ENCODE measurements at regions not wholly inside any gene's neighbourhood (a gene's known extent, or its start where the extent isn't known, plus 50 kb on each side); places are given as distances from the start of the nearest gene placed in this dataset.

- no peaks in the 10 kb centered on the region for H3K4me1 ChIP-seq (ENCODE audit: insufficient read depth, low read length, poor library complexity, severe bottlenecking)
- ChIA-PET POLR2A (interaction anchor here (0.6 to 1.7 kb wide), 3 partner anchors 23 to 875 kb away, joined by 3 to 6 read pairs (median 4); no protein-coding TSS in a partner anchor), CTCF (ENCODE audit: unreplicated experiment) (no interaction called here)
- intact Hi-C loops (cut with micrococcal nuclease; ENCODE audit: unreplicated experiment): no loop called here
- no peak overlapping the region for H3K4me2 ChIP-seq (ENCODE audit: low read length)
- H3K79me2 ChIP-seq (ENCODE audit: insufficient read depth, low read depth, low read length): no peaks in the 10 kb centered on the region
- H2AFZ ChIP-seq (ENCODE audit: low read length): no peak overlapping the region
- no TSS peak for BruUV-seq (replicated peaks)
- TF ChIP-seq EZH2phosphoT487 (IDR thresholded peaks at IDR 0.05; ENCODE audit: borderline replicate concordance, low read depth, low read length): no peak
- no peak for TF ChIP-seq CTCF (conservative IDR thresholded peaks at IDR 0.05; ENCODE audit: low read length)
- H3K36me3 ChIP-seq (ENCODE audit: insufficient read depth, low read length): no peaks in the 10 kb centered on the region
- no peak overlapping the region for H3K27ac ChIP-seq (ENCODE audit: low read depth, low read length, poor library complexity, severe bottlenecking)
- no peaks in the 10 kb centered on the region for H4K20me1 ChIP-seq (ENCODE audit: insufficient read depth, low read length)
- no peaks in the 10 kb centered on the region for H3K9me3 ChIP-seq (ENCODE audit: low read length)
- no peak for DNase-seq (ENCODE audit: low spot score)
- H3K4me3 ChIP-seq (ENCODE audit: low read depth, low read length, poor library complexity, severe bottlenecking): no peak overlapping the region
- H3K9me2 ChIP-seq (ENCODE audit: insufficient read depth, low read length): no peaks in the 10 kb centered on the region; the same call in 1 of the 2 replicates
Measured at GRCh38 chr5:124232515-124232914, 513.9 kb downstream of the ZNF608 start.

- Histone ChIP-seq H3K9me3 (ENCODE audit: low read length) (no peaks in the 10 kb centered on the region), H3K79me2 (ENCODE audit: insufficient read depth, low read depth, low read length) (no peaks in the 10 kb centered on the region), H3K27ac (ENCODE audit: low read depth, low read length, poor library complexity, severe bottlenecking) (no peak overlapping the region), H3K4me1 (ENCODE audit: insufficient read depth, low read length, poor library complexity, severe bottlenecking) (no peaks in the 10 kb centered on the region), H4K20me1 (ENCODE audit: insufficient read depth, low read length) (no peaks in the 10 kb centered on the region), H3K4me2 (ENCODE audit: low read length) (no peak overlapping the region), H3K4me3 (ENCODE audit: low read depth, low read length, poor library complexity, severe bottlenecking) (no peak overlapping the region), H3K36me3 (ENCODE audit: insufficient read depth, low read length) (no peaks in the 10 kb centered on the region), H2AFZ (ENCODE audit: low read length) (no peak overlapping the region), H3K9me2 (ENCODE audit: insufficient read depth, low read length) (no peaks in the 10 kb centered on the region; the same call in 1 of the 2 replicates)
- no TSS peak for BruUV-seq (replicated peaks)
- ChIA-PET CTCF (ENCODE audit: unreplicated experiment) (no interaction called here), POLR2A (interaction anchor here (0.6 to 1.7 kb wide), 2 partner anchors 23 to 34 kb away, joined by 4 to 6 read pairs; no protein-coding TSS in a partner anchor)
- intact Hi-C loops (cut with micrococcal nuclease; ENCODE audit: unreplicated experiment): no loop called here
- TF ChIP-seq CTCF (conservative IDR thresholded peaks at IDR 0.05; ENCODE audit: low read length) (no peak), EZH2phosphoT487 (IDR thresholded peaks at IDR 0.05; ENCODE audit: borderline replicate concordance, low read depth, low read length) (no peak)
- no peak for DNase-seq (ENCODE audit: low spot score)
Measured at GRCh38 chr5:124231802-124232201, 514.6 kb downstream of the ZNF608 start.

GRCh38 chr5:124231230-124231629, 515.2 kb downstream of the ZNF608 start:
- H3K36me3 ChIP-seq (ENCODE audit: insufficient read depth, low read length): no peaks in the 10 kb centered on the region
- H4K20me1 ChIP-seq (ENCODE audit: insufficient read depth, low read length): no peaks in the 10 kb centered on the region
- no peak overlapping the region for H3K4me2 ChIP-seq (ENCODE audit: low read length)
- no peaks in the 10 kb centered on the region for H3K9me3 ChIP-seq (ENCODE audit: low read length)
- no peak overlapping the region for H3K27ac ChIP-seq (ENCODE audit: low read depth, low read length, poor library complexity, severe bottlenecking)
- TF ChIP-seq EZH2phosphoT487 (IDR thresholded peaks at IDR 0.05; ENCODE audit: borderline replicate concordance, low read depth, low read length) (no peak), CTCF (conservative IDR thresholded peaks at IDR 0.05; ENCODE audit: low read length) (no peak)
- ChIA-PET POLR2A (interaction anchor here (1.7 kb wide), 1 partner anchor 22 kb away, joined by 6 read pairs; no protein-coding TSS in a partner anchor), CTCF (ENCODE audit: unreplicated experiment) (no interaction called here)
- H3K4me3 ChIP-seq (ENCODE audit: low read depth, low read length, poor library complexity, severe bottlenecking): no peak overlapping the region
- H3K79me2 ChIP-seq (ENCODE audit: insufficient read depth, low read depth, low read length): no peaks in the 10 kb centered on the region
- DNase-seq (ENCODE audit: low spot score): no peak
- H3K9me2 ChIP-seq (ENCODE audit: insufficient read depth, low read length): no peaks in the 10 kb centered on the region; the same call in 1 of the 2 replicates
- H2AFZ ChIP-seq (ENCODE audit: low read length): no peak overlapping the region
- intact Hi-C loops (cut with micrococcal nuclease; ENCODE audit: unreplicated experiment): no loop called here
- no TSS peak for BruUV-seq (replicated peaks)
- H3K4me1 ChIP-seq (ENCODE audit: insufficient read depth, low read length, poor library complexity, severe bottlenecking): no peaks in the 10 kb centered on the region
